HG03066 (cell line): ENCODE measurements at regions not wholly inside any gene's neighbourhood (a gene's known extent, or its start where the extent isn't known, plus 50 kb on each side); places are given as distances from the start of the nearest gene placed in this dataset.

Experiments
- ATAC-seq: cut with Tn5 transposase; IDR thresholded peaks from one replicate; pipeline ENCODE4 v1.9.1; 2021; ENCODE audit warnings: low read depth; ENCODE audit not compliant: unreplicated experiment

DNA sequence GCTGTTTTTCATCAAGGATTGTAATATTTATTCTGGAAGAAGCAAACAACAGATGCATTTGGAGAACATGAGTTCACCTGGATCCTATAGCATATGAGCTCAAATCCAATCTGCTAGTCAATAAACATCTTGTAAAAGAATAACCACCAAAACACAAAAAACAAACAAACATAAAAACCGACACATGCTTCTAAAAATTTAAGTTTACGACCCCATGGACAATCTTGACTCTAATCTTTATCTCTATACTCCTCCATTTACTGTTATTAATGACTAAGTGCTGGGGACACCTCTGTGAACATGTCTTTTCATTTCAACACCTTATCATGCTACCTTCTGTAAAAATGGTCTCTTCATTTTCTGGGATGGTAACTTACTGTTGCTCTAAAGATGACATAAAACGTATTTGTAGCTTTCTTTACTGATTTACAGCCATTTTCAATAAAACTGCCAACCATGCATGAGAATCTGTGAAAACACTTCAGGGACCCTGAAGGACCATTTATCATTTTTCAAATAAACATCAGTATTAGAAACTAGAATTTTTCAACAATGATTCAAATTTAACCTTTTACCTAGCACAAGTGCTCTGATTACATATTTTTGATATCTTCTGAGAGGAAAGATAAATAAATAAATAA, 123.8 kb upstream of the SOX5 start:
- no peak for ATAC-seq

DNA sequence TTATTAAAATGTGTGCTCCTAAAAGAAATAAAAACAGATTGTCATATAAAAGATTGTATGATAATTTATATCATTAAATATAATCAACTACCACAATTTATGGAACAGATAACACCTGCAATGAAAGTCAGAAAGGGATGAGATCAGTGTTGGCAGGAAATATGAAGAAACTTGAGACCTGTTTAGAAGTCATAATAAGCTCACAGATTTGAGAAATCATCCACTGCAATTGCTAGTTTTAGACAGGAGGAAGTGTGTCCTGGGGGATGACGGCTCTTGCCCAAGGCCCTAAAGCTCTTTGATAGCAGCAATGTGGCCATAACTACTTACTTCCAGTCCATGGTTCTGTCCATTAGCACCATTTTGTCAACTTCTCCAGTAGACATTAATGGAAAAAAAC, 122.8 kb upstream of the SOX5 start:
- no peak for ATAC-seq

DNA sequence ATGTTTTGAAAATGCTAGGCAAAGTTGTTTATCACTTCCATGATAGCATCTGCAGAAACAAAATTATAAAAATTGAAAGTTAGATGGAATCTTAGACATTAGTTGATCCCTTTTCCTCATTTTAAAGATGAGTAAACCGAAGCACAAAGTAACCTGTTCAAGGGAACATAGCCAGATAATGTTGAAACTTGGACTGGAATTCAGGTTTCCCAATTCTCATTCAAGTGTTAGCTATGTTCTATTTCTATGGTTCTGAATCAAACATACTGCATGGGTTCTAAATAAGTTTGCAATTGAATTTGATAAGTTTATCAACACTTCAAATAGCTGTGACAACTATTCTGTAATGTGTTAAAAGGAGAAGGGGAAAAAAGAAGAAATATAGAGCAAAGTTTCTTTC, 122.4 kb upstream of the SOX5 start:
- no peak for ATAC-seq

DNA sequence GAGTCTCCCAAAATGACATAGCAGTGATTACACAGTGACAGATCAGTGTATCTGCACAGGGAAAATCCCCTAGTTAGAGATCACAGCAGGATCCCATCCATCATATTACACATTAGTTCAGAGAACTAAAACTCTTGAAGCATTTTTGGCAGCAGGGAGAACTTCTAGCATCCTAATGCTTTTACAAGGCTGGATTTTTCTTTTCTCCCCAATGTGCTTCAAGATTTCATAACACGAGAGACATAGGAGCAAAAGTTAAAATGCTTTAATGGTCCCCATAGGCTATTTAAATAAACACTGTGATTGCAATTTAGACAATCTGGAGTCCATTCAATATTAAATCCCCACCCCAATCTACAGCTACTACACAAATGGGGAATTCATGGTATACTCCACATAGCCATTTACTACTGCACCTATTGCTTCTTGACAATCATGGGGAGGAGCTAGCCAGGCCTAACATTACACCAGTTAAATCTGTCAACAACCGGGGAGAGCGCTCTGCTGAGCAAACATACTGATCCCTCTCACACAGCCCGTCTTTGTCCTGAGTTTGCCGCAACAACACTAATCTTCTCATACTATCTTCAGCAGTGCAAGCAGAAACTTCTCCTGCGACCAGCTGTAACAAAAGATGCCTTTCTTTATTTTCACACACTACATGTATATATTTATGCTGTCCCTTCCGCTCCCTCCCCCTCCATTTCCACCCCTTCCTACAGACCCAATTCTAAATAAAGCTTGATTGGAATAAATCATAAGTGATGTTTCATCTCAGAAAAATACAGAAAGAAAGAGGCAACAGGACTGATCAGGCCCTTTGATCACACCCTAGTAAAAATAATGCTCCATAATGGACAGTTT, 120.3 kb upstream of the SOX5 start:
- no peak for ATAC-seq

DNA sequence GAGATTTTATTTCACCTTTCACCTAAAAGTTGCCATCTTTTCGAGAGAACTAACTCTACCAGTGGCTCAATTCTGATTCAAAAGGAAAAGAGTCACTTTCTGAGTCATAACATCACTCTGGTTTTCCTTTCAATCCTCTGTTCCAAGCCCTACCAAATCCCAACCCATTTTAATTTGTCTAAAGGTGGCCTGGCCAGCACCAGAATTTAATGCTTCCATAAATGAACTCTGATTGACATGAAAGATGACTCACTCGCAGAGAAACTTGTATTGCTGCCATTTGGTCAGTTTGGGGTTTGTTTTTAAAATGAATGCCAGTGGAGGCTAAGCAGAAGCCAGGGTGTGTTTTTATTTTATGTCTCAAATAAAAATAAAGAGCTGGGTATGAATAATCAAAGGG, 117.4 kb upstream of the SOX5 start:
- no peak for ATAC-seq

GRCh38 chr12:24066097-24066496, 116.6 kb upstream of the SOX5 start:
- no peak for ATAC-seq

DNA sequence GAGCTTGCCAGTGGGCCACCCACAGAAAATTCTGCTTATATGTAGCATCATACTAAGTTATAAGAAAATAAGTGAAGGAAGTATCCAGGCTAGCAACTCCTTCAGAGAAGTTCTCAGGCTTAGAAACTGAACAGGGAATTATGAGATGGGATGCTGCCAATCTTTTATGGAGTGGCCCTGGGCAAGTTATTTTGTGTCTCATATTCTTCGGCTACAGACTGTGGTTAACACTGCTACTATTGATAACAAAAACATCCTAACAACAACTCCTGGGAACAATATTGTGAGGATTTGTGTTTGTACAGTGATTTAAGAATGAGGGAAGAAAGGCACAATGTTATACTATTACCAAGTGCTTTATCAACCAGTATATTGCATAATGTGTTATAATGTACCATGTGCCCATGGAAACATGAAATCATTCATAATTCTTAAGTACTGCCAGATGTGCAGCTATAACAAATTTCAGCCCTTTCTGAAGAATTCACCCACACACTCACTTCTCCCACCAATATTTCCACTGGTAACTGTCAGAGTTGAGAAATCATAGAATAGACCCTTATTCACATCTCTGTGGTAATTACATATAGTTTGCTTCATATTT, 113.3 kb upstream of the SOX5 start:
- no peak for ATAC-seq

GRCh38 chr12:24060089-24060488, 110.6 kb upstream of the SOX5 start:
- no peak for ATAC-seq

DNA sequence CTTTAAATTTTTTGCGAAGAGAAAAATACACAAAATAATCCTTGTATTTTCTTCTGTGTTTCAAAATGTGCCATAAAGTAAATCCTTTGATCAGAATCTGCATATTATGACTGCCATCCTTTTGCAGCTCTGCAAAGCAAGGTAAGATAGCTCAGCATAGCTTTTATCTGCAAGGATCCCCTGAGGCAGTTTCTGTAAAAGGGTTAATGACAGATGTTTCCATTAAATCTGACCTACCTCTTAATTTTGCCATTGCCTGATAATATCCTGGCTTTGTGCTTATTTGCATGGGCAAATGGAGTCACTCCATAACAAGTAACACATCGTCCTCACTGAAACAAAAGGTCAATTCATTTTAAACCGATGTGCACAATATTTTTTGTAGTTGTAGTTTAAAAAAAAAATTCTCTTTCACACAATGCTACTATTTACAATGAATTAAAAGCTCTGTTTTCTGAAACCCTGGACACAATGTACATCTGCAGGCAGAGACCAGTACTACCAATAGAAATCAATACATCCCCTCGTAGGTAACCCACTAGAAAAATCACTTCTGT, 108.5 kb upstream of the SOX5 start:
- ATAC-seq, result no peak

GRCh38 chr12:24055747-24056146, 106.3 kb upstream of the SOX5 start:
- ATAC-seq, result no peak

- no peak for ATAC-seq
Measured at GRCh38 chr12:24054416-24054815, 104.9 kb upstream of the SOX5 start.

DNA sequence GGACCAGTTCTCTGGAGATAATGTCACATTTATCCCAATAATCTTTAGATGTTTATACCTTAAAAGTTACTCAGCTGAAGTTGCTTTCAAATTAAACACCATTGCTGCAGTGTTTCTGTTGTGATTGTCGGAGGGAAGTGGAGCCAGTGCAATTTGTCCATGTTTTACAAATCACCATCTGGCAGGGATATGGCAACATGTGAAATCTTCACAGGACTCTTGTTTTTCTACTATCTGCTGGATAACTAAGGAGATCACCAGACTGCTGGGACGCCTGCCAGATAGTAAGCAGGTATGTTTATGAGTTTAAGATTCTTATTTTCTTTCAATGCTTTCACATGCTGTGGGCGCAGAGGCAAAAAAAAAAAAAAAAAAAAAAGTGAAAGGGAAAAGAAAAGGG, 100.3 kb upstream of the SOX5 start:
- ATAC-seq, result no peak

DNA sequence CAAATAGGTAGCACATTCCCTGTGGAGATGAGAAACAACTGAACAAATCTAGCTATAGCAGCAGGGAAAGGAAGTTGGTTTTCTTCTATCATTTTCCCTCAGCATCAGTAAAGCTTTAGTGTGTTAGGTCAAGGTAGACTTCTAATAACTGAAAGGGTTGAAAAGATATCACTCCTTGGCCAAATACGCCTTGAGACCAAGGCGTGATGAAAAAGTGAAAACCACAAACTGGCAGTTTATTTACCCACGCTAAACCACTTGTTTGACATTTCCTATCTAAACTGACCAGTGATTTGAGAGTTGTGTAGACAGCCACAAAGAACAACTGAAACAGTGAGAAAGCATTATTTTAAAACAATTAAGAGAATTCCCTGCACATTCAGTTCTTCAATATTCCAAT, 99.6 kb upstream of the SOX5 start:
- no peak for ATAC-seq

DNA sequence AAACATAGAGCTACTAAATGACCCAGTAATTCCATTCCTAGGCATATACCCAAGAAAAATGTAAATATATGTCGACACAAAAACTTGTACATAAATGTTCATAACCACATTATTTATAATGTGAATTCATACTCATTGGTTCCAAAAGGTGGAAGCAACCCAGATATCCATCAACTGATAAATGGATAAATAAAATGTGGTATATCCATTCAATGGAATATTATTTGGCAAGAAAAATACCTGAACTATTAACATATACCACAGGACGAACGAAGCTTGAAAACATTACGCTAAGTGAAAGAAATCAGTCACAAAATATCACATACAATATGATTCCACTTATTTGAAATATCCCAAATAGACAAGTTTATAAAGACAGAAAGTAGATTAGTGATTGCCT, 99.0 kb upstream of the SOX5 start:
- ATAC-seq, result no peak

- ATAC-seq, result no peak
Measured at GRCh38 chr12:24047326-24047725, 97.9 kb upstream of the SOX5 start.

- no peak for ATAC-seq
Measured at GRCh38 chr12:24045816-24046257, 96.4 kb upstream of the SOX5 start.

DNA sequence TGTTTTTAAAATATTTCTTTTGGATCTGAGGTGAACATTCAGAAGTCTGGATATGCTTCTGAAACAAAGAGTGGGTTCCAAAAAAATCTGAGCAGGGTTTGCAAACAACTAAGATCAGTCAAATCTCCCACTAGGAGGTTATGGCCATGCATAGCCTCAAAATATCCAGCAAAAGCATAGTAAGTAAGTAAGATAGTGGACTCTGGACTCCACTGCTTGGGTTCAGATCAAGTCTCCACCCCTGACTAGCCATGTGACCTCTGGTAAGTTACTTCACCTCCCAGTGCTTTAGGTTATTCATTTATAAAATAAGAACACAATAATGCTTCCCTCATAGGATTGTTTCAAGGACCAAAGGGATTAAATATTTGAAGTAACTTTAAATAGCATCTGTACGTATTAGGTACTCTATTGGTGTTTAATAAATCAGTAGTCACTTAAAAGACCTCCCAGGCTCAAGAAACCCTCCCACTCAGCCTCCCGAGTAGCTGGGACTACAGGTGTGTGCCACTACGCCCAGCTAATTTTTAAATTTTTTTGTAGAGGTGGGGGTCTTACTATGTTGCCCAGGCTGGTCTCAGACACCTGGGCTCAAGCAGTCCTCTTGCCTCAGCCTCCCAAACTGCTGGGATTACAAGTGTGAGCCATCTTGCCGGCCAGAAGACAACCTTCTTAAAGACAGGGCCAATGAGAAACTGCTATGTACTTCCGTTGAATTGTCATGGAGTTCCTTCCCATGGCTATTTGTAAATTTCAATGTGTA, 95.7 kb upstream of the SOX5 start:
- no peak for ATAC-seq

DNA sequence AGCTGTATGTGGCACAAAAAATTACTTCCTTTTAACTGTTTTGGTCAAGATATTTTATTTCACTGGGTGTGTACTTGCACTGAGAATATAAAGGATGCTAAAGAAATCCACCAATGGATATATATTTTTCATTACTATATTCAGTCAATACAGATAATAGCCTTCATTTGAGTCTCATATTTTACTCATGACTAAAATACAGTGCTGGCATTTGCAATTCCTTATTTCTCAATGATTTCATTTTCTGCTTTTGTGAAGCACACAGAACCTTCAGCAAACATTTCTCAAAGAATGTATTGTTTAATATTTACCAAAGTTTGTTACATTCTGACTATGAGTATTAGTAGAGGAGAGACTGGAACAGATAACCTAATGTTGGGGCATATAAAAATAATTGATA, 93.2 kb upstream of the SOX5 start:
- no peak for ATAC-seq

DNA sequence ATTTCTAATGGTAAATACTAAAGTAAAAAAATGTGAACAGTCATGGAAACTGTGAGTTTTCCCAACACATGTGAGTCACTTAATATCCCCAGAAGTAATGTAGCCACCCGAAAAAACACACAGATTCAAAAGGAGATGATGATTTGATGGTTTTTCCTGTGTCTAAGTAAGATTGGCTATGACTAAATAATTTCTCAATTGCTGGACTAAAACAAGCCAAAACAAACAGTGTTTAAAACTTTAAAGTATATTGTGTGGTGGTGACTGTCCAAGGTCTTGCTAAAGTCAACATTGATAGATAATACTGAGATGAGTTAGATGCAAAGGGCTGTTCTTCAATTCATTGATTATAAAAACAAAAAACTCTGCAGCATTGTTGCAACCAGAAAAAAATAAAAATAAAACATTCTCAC, 89.6 kb upstream of the SOX5 start:
- ATAC-seq, result no peak

GRCh38 chr12:24038211-24038997, 88.9 kb upstream of the SOX5 start:
- no peak for ATAC-seq
